Jurkat, Clone E6-1 (cell line): ENCODE measurements at regions not wholly inside any gene's neighbourhood (a gene's known extent, or its start where the extent isn't known, plus 50 kb on each side); places are given as distances from the start of the nearest gene placed in this dataset.

Source experiments
- DNase-seq: peaks from one replicate; pipeline ENCODE4 v3.0.0-alpha.2; 2011; ENCODE audit warnings: low read depth, low spot score
- H3K4me3 ChIP-seq: 2 replicates; pipeline ENCODE4 v1.5.1; 2011; ENCODE audit warnings: mild to moderate bottlenecking, low read length, control low read depth, moderate library complexity

DNA sequence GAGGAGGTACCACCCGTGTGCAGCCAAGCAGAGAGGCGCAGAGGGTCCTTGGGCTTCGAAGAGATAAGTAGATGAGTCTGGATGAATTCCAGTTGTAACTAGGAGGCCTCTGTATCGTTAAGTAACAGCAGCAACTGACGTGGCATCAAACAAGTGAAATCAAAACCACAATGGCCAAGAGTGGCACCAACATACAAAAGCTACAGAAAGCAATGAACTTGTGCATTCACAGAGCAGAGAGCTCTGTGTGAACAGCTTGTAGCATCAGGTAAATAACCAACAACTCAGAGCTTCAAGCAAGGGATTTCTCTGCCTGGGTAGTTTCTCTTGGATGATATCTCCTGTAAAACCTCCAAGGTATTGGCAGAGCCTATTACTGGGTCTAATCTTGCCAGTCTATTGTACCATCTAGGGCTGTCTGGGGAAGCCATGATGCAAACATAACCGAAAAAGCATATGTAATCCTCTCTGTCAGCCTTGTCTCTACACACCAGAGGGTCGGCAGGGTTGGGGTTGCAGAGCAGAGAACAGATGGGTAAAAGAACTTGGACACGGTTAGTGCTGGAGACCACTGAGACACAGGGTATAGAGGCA, 83.1 kb upstream of the USP47 start:
- peak; percentile 5 for DNase-seq
- H3K4me3 ChIP-seq, result no peak overlapping the region

DNA sequence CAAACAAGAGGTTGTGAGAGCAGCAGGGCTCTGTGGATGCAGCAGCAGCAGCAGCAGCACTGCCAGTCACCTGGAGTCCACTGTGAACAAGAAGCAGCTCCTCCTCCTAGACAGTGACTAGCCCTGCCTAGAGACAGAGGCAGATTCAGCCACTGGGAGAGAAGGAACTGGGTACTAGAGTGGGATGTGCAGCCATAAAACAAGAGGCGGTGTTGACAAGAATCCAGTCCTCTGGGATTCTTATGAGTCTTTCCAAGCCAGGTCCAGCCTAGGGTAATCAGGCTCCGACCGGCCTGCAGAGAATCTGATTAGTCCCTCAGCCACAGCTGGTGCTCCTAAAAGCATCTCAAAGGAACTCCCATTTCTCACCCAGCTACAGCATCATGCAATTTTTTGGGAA, 83.9 kb upstream of the USP47 start:
- no peak overlapping the region for H3K4me3 ChIP-seq
- no peak for DNase-seq

DNA sequence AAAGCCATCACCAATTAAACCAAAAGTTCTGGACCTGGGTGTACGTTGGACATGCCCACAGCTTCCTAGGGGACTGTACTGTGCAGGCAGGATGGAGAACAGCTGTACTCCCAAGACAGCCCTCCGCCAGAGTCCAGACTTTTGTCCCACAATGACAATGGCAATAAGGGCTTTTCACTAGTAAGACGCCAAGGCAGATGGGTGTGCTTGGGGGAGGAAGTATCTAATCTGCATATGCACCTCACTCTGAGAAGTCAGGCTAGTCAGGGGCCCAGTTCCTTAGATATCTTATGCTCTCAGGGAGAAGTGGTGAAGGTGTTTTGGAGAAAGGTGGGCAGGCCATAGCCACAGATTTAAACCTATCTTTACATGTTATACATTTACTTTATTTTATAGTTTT, 85.1 kb upstream of the USP47 start:
- DNase-seq, result no peak
- no peak overlapping the region for H3K4me3 ChIP-seq

DNA sequence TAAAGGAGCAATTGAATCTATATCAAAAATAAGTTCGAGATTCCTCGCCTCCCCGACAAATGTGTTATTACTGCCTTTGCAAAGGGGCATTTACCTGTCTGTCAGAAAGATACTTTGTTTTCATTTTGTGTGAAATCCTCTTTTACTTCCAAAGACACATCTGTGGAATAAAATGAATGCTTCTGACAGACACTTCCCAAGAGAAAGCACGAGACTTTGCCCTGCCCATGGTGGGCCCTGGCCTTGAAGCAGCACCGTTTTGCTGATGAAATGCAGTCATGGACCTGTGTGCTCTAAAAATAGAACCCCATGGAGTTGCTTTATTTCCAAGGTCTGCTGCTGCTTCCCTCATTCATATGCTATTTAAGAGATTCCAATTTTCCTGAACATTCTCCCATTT, 85.9 kb upstream of the USP47 start:
- H3K4me3 ChIP-seq, result no peak overlapping the region
- DNase-seq, result no peak

DNA sequence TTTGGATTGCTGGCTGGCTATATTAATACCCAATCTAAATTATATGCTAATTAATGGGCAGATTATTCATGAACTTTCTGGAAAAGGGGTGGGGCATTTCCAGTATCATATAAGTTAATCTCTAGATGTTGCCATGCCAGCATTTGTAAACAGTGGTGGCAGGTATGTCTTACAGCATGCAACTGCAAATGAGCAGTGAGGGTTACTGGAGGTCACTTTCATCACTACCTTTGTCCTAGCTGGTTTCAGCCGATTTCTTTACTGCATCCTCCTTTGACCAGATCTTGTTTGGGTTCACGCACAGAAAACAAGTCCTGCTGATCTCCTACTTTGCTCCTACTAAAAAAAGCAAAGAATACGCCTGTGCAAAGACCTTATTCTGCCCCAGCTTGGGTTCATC, 89.1 kb upstream of the USP47 start:
- no peak overlapping the region for H3K4me3 ChIP-seq
- DNase-seq, result no peak

- no peak overlapping the region for H3K4me3 ChIP-seq
- DNase-seq, result no peak
These were observed 91.5 kb upstream of the USP47 start for GRCh38 chr11:11750017-11750878.

GRCh38 chr11:11748706-11749365, 92.9 kb upstream of the USP47 start:
- no peak for DNase-seq
- no peak overlapping the region for H3K4me3 ChIP-seq

DNA sequence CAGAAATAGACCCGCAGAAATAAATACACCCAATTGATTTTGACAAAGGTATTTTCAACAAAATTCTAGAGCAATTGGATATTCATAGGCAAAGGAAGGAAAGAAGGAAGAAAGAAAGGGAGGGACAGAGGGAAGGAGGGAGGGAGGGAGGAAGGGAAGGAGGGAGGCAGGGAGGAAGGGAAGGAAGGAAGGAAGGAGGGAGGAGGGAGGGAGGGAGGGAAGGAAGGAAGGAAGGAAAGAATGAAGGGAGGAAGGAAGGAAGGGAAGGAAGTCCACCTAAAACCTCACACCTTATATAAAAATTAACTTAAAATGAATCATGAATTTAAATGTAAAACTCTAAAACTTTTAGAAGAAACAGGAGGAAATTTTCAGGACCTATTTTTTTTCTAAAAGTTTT, 94.2 kb upstream of the USP47 start:
- H3K4me3 ChIP-seq, result no peak overlapping the region
- no peak for DNase-seq

DNA sequence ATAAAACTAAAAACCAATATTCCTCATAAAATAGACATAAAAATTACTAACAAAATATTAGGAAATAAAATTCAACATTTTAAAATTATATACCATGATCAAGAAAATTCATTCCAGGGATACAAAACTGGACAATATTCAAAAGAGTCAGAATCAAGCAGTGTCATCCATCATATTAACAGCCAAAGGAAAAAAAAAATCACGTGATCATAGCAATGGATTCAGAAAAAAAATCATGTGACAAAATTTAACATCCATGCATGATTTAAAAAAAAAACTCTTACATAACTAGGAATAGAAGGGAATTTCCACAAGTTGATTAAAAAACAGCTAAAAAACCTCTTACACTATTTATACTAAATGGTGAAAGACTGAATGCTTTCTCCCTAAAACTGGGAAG, 95.3 kb upstream of the USP47 start:
- no peak overlapping the region for H3K4me3 ChIP-seq
- DNase-seq, result no peak

GRCh38 chr11:11743216-11743615, 98.6 kb upstream of the USP47 start:
- no peak overlapping the region for H3K4me3 ChIP-seq
- DNase-seq, result no peak

DNA sequence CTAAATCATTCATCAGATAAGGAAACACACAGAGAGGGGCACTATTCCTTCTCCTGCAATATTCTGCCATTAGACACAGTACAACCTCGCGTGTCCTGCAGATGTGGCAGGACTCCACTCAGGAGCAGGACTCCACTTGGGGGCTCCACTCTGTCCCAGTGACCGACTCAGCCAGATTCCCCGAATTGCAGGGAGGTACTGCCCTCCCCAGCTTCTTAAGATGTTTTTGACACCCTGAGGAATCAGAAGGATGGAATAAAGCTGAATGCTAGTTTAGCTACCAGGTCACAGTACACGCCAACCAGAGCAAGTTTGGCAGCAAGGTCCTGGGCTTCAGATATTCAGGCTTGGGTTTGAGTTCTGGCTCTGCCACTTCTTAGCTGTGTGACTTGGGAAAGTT, 99.3 kb upstream of the USP47 start:
- DNase-seq, result no peak
- no peak overlapping the region for H3K4me3 ChIP-seq

GRCh38 chr11:11740836-11741235, 100.9 kb upstream of the USP47 start:
- DNase-seq, result no peak
- H3K4me3 ChIP-seq, result no peak overlapping the region

GRCh38 chr11:11740073-11740702, 101.6 kb upstream of the USP47 start:
- no peak for DNase-seq

DNA sequence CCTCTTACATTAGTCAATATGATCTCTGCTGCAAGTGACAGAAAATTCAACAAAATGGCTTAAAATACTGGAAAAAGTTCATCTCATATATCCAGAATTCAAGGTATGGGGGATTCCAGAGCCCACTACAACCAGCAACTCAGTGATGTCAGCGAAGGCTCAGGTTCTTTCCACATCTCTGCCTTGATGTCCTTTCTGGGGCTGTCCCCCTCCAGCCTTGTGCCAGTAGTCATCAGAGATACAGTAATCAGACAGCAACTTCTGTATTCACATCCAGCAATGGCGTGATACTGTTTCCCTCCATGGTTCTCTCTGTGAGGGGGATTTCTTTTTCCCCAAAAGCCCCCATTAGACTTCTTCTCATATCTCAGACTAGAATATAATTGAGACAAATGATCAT, 103.4 kb upstream of the USP47 start:
- no peak for DNase-seq
- no peak overlapping the region for H3K4me3 ChIP-seq

More at GRCh38 chr11:11740073-11740702, 101.6 kb upstream of the USP47 start:
- no peak overlapping the region for H3K4me3 ChIP-seq

GRCh38 chr11:11735586-11735985, 106.2 kb upstream of the USP47 start:
- H3K4me3 ChIP-seq, result no peak overlapping the region
- no peak for DNase-seq

GRCh38 chr11:11733246-11733747, 108.5 kb upstream of the USP47 start:
- DNase-seq, result no peak
- H3K4me3 ChIP-seq, result no peak overlapping the region

DNA sequence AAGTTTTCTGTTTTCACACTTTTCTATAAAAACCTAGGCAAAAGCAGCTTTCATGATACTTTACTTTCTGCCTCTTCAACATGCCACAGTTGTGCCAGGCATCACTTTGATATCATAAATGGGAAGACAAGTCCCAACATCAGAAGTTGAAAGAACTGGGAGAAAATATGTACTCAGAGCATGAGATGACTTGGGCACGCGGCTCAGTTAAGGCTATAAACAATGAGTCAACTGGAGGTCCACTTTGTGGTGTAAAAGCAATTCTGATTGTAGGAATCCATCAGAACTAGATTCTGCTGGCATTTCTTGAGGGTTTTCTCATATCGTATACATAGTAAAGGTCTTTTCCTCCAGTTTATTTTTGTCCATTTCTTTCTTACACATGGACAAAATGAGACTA, 109.7 kb upstream of the USP47 start:
- H3K4me3 ChIP-seq, result no peak overlapping the region
- DNase-seq, result no peak

DNA sequence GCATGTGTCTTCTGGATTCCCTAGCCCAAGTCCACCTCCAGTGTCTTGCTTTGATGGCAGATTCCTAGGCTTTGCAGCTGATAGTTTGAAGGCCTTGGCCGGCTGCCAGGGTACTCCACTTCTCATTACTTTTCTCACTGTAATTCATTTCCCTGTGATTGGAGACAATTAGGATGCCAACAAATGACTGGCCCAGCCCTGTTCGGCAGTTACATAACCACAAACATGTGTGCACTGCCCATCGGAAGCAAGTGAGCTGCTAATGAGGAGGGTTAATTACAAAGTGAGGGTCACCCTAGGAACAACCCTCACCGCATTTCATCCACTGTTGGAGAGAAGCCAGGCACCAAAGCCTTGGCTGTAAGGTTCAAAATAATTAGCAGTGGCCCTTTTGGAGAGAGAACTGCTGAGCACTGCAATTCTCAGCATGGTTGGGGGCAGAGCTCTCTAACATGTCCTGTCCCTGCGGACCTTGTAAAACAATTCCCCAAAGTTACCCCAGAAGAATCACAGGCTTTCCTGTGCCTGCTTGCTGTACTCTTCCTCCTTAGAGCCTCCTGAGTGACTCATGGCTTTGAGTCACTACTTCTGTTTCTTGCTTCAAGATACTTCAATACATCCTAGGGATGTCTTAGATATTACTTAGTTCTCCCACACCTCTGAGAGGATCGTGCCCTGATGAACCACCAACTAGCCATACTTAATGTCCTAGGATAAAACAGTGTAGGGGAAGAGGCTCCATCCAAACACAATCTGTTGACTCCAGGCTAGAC, 109.7 kb upstream of the GALNT18 start:
- no peak overlapping the region for H3K4me3 ChIP-seq
- DNase-seq, result no peak

DNA sequence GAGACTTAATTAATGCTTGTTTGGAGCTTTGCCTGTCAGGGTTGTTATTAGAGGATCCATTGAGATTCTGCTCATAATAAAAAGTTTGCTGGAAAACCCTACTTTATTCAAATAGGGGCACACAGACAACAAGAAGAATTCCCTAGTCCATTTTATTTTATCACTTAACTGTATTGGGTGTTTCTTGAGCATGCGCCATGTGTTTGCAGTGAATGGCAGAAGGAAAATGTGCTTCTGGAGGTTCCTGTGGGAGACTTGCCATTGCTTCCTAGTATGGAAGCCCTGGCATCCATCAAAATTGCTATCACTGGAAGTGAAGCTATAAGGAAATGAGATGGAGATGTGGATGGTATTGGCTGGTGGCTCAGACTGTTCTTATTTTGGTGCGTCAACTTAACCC, 106.6 kb upstream of the GALNT18 start:
- no peak for DNase-seq

More for the DNA sequence above, 106.6 kb upstream of the GALNT18 start:
- H3K4me3 ChIP-seq, result no peak overlapping the region
